ENCODE measurements at regions not wholly inside any gene's neighbourhood (a gene's known extent, or its start where the extent isn't known, plus 50 kb on each side); places are given as distances from the start of the nearest gene placed in this dataset.

GRCh38 chr5:39479537-39479936 lies 54.8 kb upstream of the DAB2 start:
- no peaks in the 10 kb centered on the region for H3K36me3 Mint-ChIP-seq
- H3K27ac Mint-ChIP-seq = no peak overlapping the region
- H3K4me3 Mint-ChIP-seq = no peak overlapping the region
- peaks cover 37% of the 10 kb centered on the region for H3K4me1 Mint-ChIP-seq
- H3K27me3 Mint-ChIP-seq (ENCODE audit: low read depth) = no peaks in the 10 kb centered on the region
- no peak for DNase-seq (ENCODE audit: low spot score in 2 of 2, unreplicated experiment in 2 of 2)
- TF ChIP-seq CTCF (IDR thresholded peaks at IDR 0.05; ENCODE audit: unreplicated experiment) = no peak
- H3K9me3 Mint-ChIP-seq = no peaks in the 10 kb centered on the region

GRCh38 chr5:39478863-39479262 lies 54.1 kb upstream of the DAB2 start:
- no peak for DNase-seq (ENCODE audit: low spot score in 2 of 2, unreplicated experiment in 2 of 2)

GRCh38 chr5:39476843-39477220 lies 52.1 kb upstream of the DAB2 start:
- Mint-ChIP-seq H3K36me3 (no peaks in the 10 kb centered on the region), H3K4me1 (peaks cover 30% of the 10 kb centered on the region), H3K27me3 (ENCODE audit: low read depth) (no peaks in the 10 kb centered on the region), H3K9me3 (no peaks in the 10 kb centered on the region), H3K4me3 (no peak overlapping the region), H3K27ac (no peak overlapping the region)
- DNase-seq (ENCODE audit: low spot score in 2 of 2, unreplicated experiment in 2 of 2) = no peak
- no peak for TF ChIP-seq CTCF (IDR thresholded peaks at IDR 0.05; ENCODE audit: unreplicated experiment)

More at GRCh38 chr5:39478863-39479262, 54.1 kb upstream of the DAB2 start:
- Mint-ChIP-seq H3K27ac (no peak overlapping the region), H3K9me3 (no peaks in the 10 kb centered on the region), H3K36me3 (no peaks in the 10 kb centered on the region), H3K4me1 (peaks cover 33% of the 10 kb centered on the region), H3K4me3 (no peak overlapping the region), H3K27me3 (ENCODE audit: low read depth) (no peaks in the 10 kb centered on the region)
- TF ChIP-seq CTCF (IDR thresholded peaks at IDR 0.05; ENCODE audit: unreplicated experiment) = no peak

GRCh38 chr5:39475881-39476842 lies 51.4 kb upstream of the DAB2 start:
- no peaks in the 10 kb centered on the region for H3K27me3 Mint-ChIP-seq (ENCODE audit: low read depth)
- TF ChIP-seq CTCF (IDR thresholded peaks at IDR 0.05; ENCODE audit: unreplicated experiment) = no peak
- peak overlapping the region; percentile 27 for H3K27ac Mint-ChIP-seq
- H3K36me3 Mint-ChIP-seq = no peaks in the 10 kb centered on the region
- DNase-seq (ENCODE audit: low spot score in 2 of 2, unreplicated experiment in 2 of 2) = no peak
- no peak overlapping the region for H3K4me3 Mint-ChIP-seq
- no peaks in the 10 kb centered on the region for H3K9me3 Mint-ChIP-seq
- peaks cover 30% of the 10 kb centered on the region for H3K4me1 Mint-ChIP-seq

- H3K36me3 Mint-ChIP-seq = no peaks in the 10 kb centered on the region
- H3K27me3 Mint-ChIP-seq (ENCODE audit: low read depth) = no peaks in the 10 kb centered on the region
- TF ChIP-seq CTCF (IDR thresholded peaks at IDR 0.05; ENCODE audit: unreplicated experiment) = no peak
- H3K27ac Mint-ChIP-seq = no peak overlapping the region
- no peak overlapping the region for H3K4me3 Mint-ChIP-seq
- H3K9me3 Mint-ChIP-seq = no peaks in the 10 kb centered on the region
- H3K4me1 Mint-ChIP-seq = peaks cover 30% of the 10 kb centered on the region
- no peak for DNase-seq (ENCODE audit: low spot score in 2 of 2, unreplicated experiment in 2 of 2)
Measured at GRCh38 chr5:39475159-39475571, 50.4 kb upstream of the DAB2 start.

Data from mesothelial cell of epicardium (in vitro differentiated cells).